ENCODE measurements at regions not wholly inside any gene's neighbourhood (a gene's known extent, or its start where the extent isn't known, plus 50 kb on each side); places are given as distances from the start of the nearest gene placed in this dataset.

DNA sequence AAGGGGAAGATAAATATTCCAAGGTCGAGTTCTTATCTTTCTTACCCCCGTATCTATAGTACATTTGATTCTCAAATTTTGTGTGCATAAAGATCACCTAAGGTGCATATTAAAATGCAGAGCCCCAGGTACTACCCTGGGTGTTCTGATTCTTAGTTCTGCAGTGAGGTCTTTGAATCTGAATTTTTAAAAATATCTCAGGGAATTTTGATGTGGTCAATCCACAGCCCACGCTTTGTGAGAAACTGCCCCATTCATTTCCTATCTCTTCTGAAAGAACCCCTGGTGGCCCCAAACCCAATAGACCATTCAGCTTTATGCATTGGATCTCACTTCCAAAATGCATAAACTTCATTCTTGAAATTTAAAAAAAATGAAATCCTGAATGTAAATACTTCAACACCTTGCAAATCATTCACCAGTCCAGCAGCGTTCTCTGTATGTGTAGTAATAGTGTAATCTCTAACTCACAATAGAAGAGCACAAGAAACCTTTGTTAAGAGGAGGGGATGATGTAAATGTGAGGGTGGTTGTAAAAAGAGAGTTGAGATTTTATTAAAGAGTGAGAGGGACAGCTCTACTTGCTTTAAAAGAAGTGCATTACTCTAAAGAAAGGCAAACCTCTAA lies 108.8 kb upstream of the ZP4 start:
- ChIA-PET POLR2A (no interaction called here), CTCF (no interaction called here)
- TF ChIP-seq, protein P1, sequence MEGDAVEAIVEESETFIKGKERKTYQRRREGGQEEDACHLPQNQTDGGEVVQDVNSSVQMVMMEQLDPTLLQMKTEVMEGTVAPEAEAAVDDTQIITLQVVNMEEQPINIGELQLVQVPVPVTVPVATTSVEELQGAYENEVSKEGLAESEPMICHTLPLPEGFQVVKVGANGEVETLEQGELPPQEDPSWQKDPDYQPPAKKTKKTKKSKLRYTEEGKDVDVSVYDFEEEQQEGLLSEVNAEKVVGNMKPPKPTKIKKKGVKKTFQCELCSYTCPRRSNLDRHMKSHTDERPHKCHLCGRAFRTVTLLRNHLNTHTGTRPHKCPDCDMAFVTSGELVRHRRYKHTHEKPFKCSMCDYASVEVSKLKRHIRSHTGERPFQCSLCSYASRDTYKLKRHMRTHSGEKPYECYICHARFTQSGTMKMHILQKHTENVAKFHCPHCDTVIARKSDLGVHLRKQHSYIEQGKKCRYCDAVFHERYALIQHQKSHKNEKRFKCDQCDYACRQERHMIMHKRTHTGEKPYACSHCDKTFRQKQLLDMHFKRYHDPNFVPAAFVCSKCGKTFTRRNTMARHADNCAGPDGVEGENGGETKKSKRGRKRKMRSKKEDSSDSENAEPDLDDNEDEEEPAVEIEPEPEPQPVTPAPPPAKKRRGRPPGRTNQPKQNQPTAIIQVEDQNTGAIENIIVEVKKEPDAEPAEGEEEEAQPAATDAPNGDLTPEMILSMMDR (IDR thresholded peaks at IDR 0.05; ENCODE audit: low read depth, low read length): no peak

GRCh38 chr1:237998581-237998980 lies 107.9 kb upstream of the ZP4 start:
- Histone ChIP-seq H3K27me3 (ENCODE audit: control insufficient read depth, insufficient read depth, low read length) (no peaks in the 10 kb centered on the region), H3K9me3 (ENCODE audit: control insufficient read depth, insufficient read depth, low read length) (peaks cover 3% of the 10 kb centered on the region; the same call in 1 of the 2 replicates), H3K27ac (ENCODE audit: low read depth, low read length) (no peak overlapping the region), H3K4me3 (ENCODE audit: low read depth, low read length) (no peak overlapping the region)
- ChIA-PET POLR2A (no interaction called here), CTCF (no interaction called here)
- TF ChIP-seq, protein P1 (IDR thresholded peaks at IDR 0.05; ENCODE audit: low read depth, low read length): no peak
- no peak for DNase-seq (ENCODE audit: low read depth, low spot score)

More for the DNA sequence above, 108.8 kb upstream of the ZP4 start:
- Histone ChIP-seq H3K27ac (ENCODE audit: low read depth, low read length) (no peak overlapping the region), H3K27me3 (ENCODE audit: control insufficient read depth, insufficient read depth, low read length) (no peaks in the 10 kb centered on the region), H3K4me3 (ENCODE audit: low read depth, low read length) (no peak overlapping the region), H3K9me3 (ENCODE audit: control insufficient read depth, insufficient read depth, low read length) (peaks cover 3% of the 10 kb centered on the region; the same call in 1 of the 2 replicates)
- no peak for DNase-seq (ENCODE audit: low read depth, low spot score)

DNA sequence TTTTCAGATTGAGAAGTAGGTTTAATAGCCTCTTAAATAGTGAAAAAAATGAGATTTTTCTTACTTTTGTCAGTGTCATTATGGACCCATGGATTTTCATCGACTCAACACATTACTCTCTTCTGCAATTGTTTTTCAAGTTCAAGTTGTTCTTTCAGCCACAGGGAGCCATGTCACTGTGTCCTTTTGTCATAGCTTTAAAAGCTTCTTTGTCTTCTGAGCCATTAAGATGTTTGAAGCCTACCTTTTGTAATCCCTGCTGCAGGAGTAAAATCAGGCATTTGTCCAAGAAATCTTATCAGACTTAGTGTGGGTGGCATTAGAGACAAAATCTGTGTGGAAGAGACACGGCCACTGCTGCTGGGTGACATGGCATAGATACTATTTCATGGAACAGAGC lies 92.8 kb upstream of the ZP4 start:
- no peak overlapping the region for H3K27ac ChIP-seq (ENCODE audit: low read depth, low read length)
- H3K9me3 ChIP-seq (ENCODE audit: control insufficient read depth, insufficient read depth, low read length): peaks cover 2% of the 10 kb centered on the region; the same call in 1 of the 2 replicates
- H3K4me3 ChIP-seq (ENCODE audit: low read depth, low read length): no peak overlapping the region
- no peak for DNase-seq (ENCODE audit: low read depth, low spot score)
- ChIA-PET POLR2A (interaction anchor here (0.7 kb wide), 1 partner anchor 84 kb away, joined by 7 read pairs; no protein-coding TSS in a partner anchor), CTCF (no interaction called here)
- TF ChIP-seq, protein P1 (IDR thresholded peaks at IDR 0.05; ENCODE audit: low read depth, low read length): no peak
- H3K27me3 ChIP-seq (ENCODE audit: control insufficient read depth, insufficient read depth, low read length): no peaks in the 10 kb centered on the region

GRCh38 chr1:237981223-237981622 lies 90.5 kb upstream of the ZP4 start:
- ChIA-PET CTCF (no interaction called here), POLR2A (no interaction called here)
- no peaks in the 10 kb centered on the region for H3K27me3 ChIP-seq (ENCODE audit: control insufficient read depth, insufficient read depth, low read length)
- no peak overlapping the region for H3K4me3 ChIP-seq (ENCODE audit: low read depth, low read length)
- H3K9me3 ChIP-seq (ENCODE audit: control insufficient read depth, insufficient read depth, low read length): no peaks in the 10 kb centered on the region; the same call in 1 of the 2 replicates
- DNase-seq (ENCODE audit: low read depth, low spot score): no peak
- TF ChIP-seq, protein P1 (IDR thresholded peaks at IDR 0.05; ENCODE audit: low read depth, low read length): no peak
- no peak overlapping the region for H3K27ac ChIP-seq (ENCODE audit: low read depth, low read length)

DNA sequence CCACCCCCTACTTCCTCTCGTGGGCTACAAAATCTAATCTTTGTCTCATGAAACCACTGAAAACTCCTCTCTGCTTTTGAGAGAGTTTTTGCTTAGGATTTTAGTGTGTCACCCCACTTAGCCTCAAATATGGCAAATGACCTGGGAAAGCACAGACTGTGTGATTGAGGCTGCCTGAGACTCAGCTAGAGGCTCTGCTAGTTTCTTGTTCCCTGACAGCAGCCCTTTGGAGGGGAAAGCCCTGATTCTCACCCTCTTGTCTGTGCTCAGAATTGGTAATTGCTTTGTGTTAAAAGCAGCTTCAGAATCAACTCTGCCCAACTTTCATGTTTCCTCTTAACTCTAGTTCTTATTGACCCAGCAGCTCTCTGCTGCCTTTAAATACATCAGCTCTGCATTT lies 85.6 kb upstream of the ZP4 start:
- ChIA-PET CTCF (no interaction called here), POLR2A (no interaction called here)
- no peak for DNase-seq (ENCODE audit: low read depth, low spot score)
- H3K27me3 ChIP-seq (ENCODE audit: control insufficient read depth, insufficient read depth, low read length): no peaks in the 10 kb centered on the region
- H3K4me3 ChIP-seq (ENCODE audit: low read depth, low read length): no peak overlapping the region
- H3K9me3 ChIP-seq (ENCODE audit: control insufficient read depth, insufficient read depth, low read length): peaks cover 6% of the 10 kb centered on the region
- TF ChIP-seq, protein P1 (IDR thresholded peaks at IDR 0.05; ENCODE audit: low read depth, low read length): no peak
- no peak overlapping the region for H3K27ac ChIP-seq (ENCODE audit: low read depth, low read length)
